Upper lobe of left lung (tissue), 4 donors: ENCODE measurements at regions not wholly inside any gene's neighbourhood (a gene's known extent, or its start where the extent isn't known, plus 50 kb on each side); places are given as distances from the start of the nearest gene placed in this dataset.

Source experiments
- CTCF ChIP-seq, 6 experiments: fragments of 450-650 bp in 4 of 6; fragments of 200-600 bp in 2 of 6; sonication (generic) in 2 of 6; IDR thresholded peaks; one replicate each; pipeline ENCODE4 v1.5.1; 2016 to 2019; ENCODE audit warnings: antibody characterized with exemption in 6 of 6
- POLR2A ChIP-seq, 4 donors: fragments of 450-650 bp; IDR thresholded peaks; one replicate each; pipeline ENCODE4 v1.5.1; 2016 to 2017; ENCODE audit warnings: antibody characterized with exemption in 4 of 4, mild to moderate bottlenecking in 2 of 4

- no peak for TF ChIP-seq POLR2A (IDR thresholded peaks at IDR 0.05)
- TF ChIP-seq CTCF (IDR thresholded peaks at IDR 0.05) = no peak
Observed at GRCh38 chr22:49291169-49291568, 536.5 kb downstream of the BRD1 start.
